DND-41 (cell line): ENCODE measurements at regions not wholly inside any gene's neighbourhood (a gene's known extent, or its start where the extent isn't known, plus 50 kb on each side); places are given as distances from the start of the nearest gene placed in this dataset.

ENCODE experiments used
- ATAC-seq: fragments of 200-7000 bp; cut with Tn5 transposase; 3 replicates; pipeline ENCODE4 v1.9.1; 2021; ENCODE audit warnings: low read depth; ENCODE audit not compliant: insufficient read depth
- DNase-seq: peaks from one replicate; pipeline ENCODE4 v3.0.0-alpha.2; 2020
- H2AFZ ChIP-seq: 2 replicates; pipeline ENCODE4 v1.6.0; 2012; ENCODE audit warnings: low read depth, low read length
- H3K27ac ChIP-seq: 2 replicates; pipeline ENCODE4 v1.5.1; 2012; ENCODE audit warnings: low read length, inconsistent platforms
- H3K27me3 ChIP-seq: fragments of 200-600 bp; sonication (generic); 2 replicates; pipeline ENCODE4 v1.6.0; 2012; ENCODE audit warnings: low read length, mild to moderate bottlenecking, inconsistent platforms; ENCODE audit not compliant: insufficient read depth, poor library complexity
- H3K36me3 ChIP-seq: 2 replicates; pipeline ENCODE4 v1.5.1; 2012; ENCODE audit warnings: low read length, inconsistent platforms; ENCODE audit not compliant: insufficient read depth
- H3K4me1 ChIP-seq: 2 replicates; pipeline ENCODE4 v1.5.1; 2012; ENCODE audit warnings: mild to moderate bottlenecking, low read length; ENCODE audit not compliant: insufficient read depth
- H3K4me2 ChIP-seq: 2 replicates; pipeline ENCODE4 v1.6.0; 2012; ENCODE audit warnings: mild to moderate bottlenecking, moderate library complexity, low read length, inconsistent platforms; ENCODE audit not compliant: insufficient read depth
- H3K4me3 ChIP-seq, 2 experiments: fragments of 200-600 bp in 1 of 2; shearing (Covaris generic) in 1 of 2; 2 replicates each; pipeline ENCODE4 v1.5.1; 2012 to 2016; ENCODE audit warnings: inconsistent platforms in 2 of 2, low read length in 2 of 2, mild to moderate bottlenecking in 2 of 2, low read depth in 1 of 2, moderate library complexity in 1 of 2
- H3K79me2 ChIP-seq: 2 replicates; pipeline ENCODE4 v1.6.0; 2012; ENCODE audit warnings: low read length, inconsistent platforms; ENCODE audit not compliant: insufficient read depth
- H3K9ac ChIP-seq: 2 replicates; pipeline ENCODE4 v1.6.0; 2012; ENCODE audit warnings: low read depth, mild to moderate bottlenecking, inconsistent platforms, low read length, moderate library complexity
- H3K9me3 ChIP-seq: 2 replicates; pipeline ENCODE4 v1.5.1; 2012; ENCODE audit warnings: low read length, moderate library complexity, mild to moderate bottlenecking, inconsistent platforms; ENCODE audit not compliant: insufficient read depth, severe bottlenecking
- H4K20me1 ChIP-seq: 2 replicates; pipeline ENCODE4 v1.6.0; 2012; ENCODE audit warnings: low read length; ENCODE audit not compliant: insufficient read depth
- CTCF ChIP-seq: IDR thresholded peaks from 2 replicates; pipeline ENCODE4 v1.5.1; 2012; ENCODE audit warnings: borderline replicate concordance, low read length, moderate library complexity, mild to moderate bottlenecking; ENCODE audit not compliant: poor library complexity, severe bottlenecking; ENCODE audit errors: extremely low read depth
- EZH2 ChIP-seq: IDR thresholded peaks from 3 replicates; pipeline ENCODE4 v1.6.1; 2012; ENCODE audit warnings: borderline replicate concordance, low read depth, mild to moderate bottlenecking, moderate library complexity, low read length, inconsistent platforms; ENCODE audit not compliant: severe bottlenecking

GRCh38 chr5:148913493-148913892 lies 87.1 kb downstream of the ADRB2 start:
- Histone ChIP-seq H3K9ac (no peak overlapping the region), H3K36me3 (no peaks in the 10 kb centered on the region), H4K20me1 (no peaks in the 10 kb centered on the region), H2AFZ (no peak overlapping the region), H3K4me2 (no peak overlapping the region), H3K4me1 (no peaks in the 10 kb centered on the region), H3K79me2 (no peaks in the 10 kb centered on the region), H3K27me3 (peaks cover 3% of the 10 kb centered on the region), H3K27ac (no peak overlapping the region), H3K9me3 (no peaks in the 10 kb centered on the region), H3K4me3 (no peak overlapping the region)
- no peak for DNase-seq
- ATAC-seq: no peak
- TF ChIP-seq EZH2: no peak

- DNase-seq: no peak
- no peaks in the 10 kb centered on the region for H3K4me1 ChIP-seq
- no peak overlapping the region for H3K27ac ChIP-seq
- peaks cover 3% of the 10 kb centered on the region for H3K27me3 ChIP-seq
- no peaks in the 10 kb centered on the region for H3K79me2 ChIP-seq
- H3K9me3 ChIP-seq: no peaks in the 10 kb centered on the region
- ATAC-seq: no peak
- H3K36me3 ChIP-seq: no peaks in the 10 kb centered on the region
- no peak overlapping the region for H2AFZ ChIP-seq
- TF ChIP-seq EZH2 (no peak), CTCF (no peak)
- no peak overlapping the region for H3K4me3 ChIP-seq
- H3K4me2 ChIP-seq: no peak overlapping the region
- H4K20me1 ChIP-seq: no peaks in the 10 kb centered on the region
- no peak overlapping the region for H3K9ac ChIP-seq
Measured at GRCh38 chr5:148913985-148914431, 87.6 kb downstream of the ADRB2 start.

- Histone ChIP-seq H3K4me2 (no peak overlapping the region), H3K27ac (no peak overlapping the region), H3K9me3 (no peaks in the 10 kb centered on the region), H3K79me2 (no peaks in the 10 kb centered on the region), H3K4me3 (no peak overlapping the region), H3K9ac (no peak overlapping the region), H4K20me1 (no peaks in the 10 kb centered on the region), H3K4me1 (no peaks in the 10 kb centered on the region), H3K27me3 (peaks cover 3% of the 10 kb centered on the region), H3K36me3 (no peaks in the 10 kb centered on the region), H2AFZ (no peak overlapping the region)
- no peak for ATAC-seq
- TF ChIP-seq CTCF: no peak
- TF ChIP-seq EZH2: no peak
- DNase-seq: no peak
Measured at GRCh38 chr5:148915224-148915817, 88.9 kb downstream of the ADRB2 start.

GRCh38 chr5:148920646-148921288 lies 94.4 kb downstream of the ADRB2 start:
- DNase-seq (no peak), ATAC-seq (no peak)
- Histone ChIP-seq H3K4me3 (no peak overlapping the region), H3K36me3 (no peaks in the 10 kb centered on the region), H4K20me1 (no peaks in the 10 kb centered on the region), H3K79me2 (no peaks in the 10 kb centered on the region), H3K4me1 (no peaks in the 10 kb centered on the region), H3K27ac (no peak overlapping the region), H3K9ac (no peak overlapping the region), H3K9me3 (no peaks in the 10 kb centered on the region), H2AFZ (no peak overlapping the region), H3K27me3 (peaks cover 3% of the 10 kb centered on the region), H3K4me2 (no peak overlapping the region)
- TF ChIP-seq CTCF (no peak), EZH2 (no peak)
